GM18499 (cell line): ENCODE measurements at regions not wholly inside any gene's neighbourhood (a gene's known extent, or its start where the extent isn't known, plus 50 kb on each side); places are given as distances from the start of the nearest gene placed in this dataset.

Experiments
- ATAC-seq: cut with Tn5 transposase; IDR thresholded peaks from one replicate; pipeline ENCODE4 v1.9.1; 2021; ENCODE audit warnings: moderate number of reproducible peaks; ENCODE audit not compliant: insufficient read depth, unreplicated experiment

- ATAC-seq, result no peak
These were observed 726.7 kb upstream of the LRATD1 start for GRCh38 chr2:13905831-13906230.

GRCh38 chr2:13916066-13916465 lies 716.5 kb upstream of the LRATD1 start:
- ATAC-seq, result no peak

GRCh38 chr2:13917958-13918357 lies 714.6 kb upstream of the LRATD1 start:
- no peak for ATAC-seq

GRCh38 chr2:13919981-13920382 lies 712.5 kb upstream of the LRATD1 start:
- no peak for ATAC-seq

GRCh38 chr2:13921245-13921644 lies 711.3 kb upstream of the LRATD1 start:
- ATAC-seq, result no peak

- no peak for ATAC-seq
These were observed 708.7 kb upstream of the LRATD1 start for GRCh38 chr2:13923823-13924222.

- no peak for ATAC-seq
These were observed 690.4 kb upstream of the LRATD1 start for GRCh38 chr2:13942111-13942510.

GRCh38 chr2:13950761-13951160 lies 681.8 kb upstream of the LRATD1 start:
- ATAC-seq, result no peak

GRCh38 chr2:13968811-13969210 lies 663.7 kb upstream of the LRATD1 start:
- ATAC-seq, result no peak

- ATAC-seq, result no peak
These were observed 646.3 kb upstream of the LRATD1 start for GRCh38 chr2:13986119-13986720.

- no peak for ATAC-seq
These were observed 636.0 kb upstream of the LRATD1 start for GRCh38 chr2:13996527-13996926.

GRCh38 chr2:14011190-14011589 lies 621.3 kb upstream of the LRATD1 start:
- ATAC-seq, result no peak

GRCh38 chr2:14015113-14015630 lies 617.3 kb upstream of the LRATD1 start:
- no peak for ATAC-seq

- no peak for ATAC-seq
These were observed 616.1 kb upstream of the LRATD1 start for GRCh38 chr2:14016289-14016955.

GRCh38 chr2:14018620-14019019 lies 613.9 kb upstream of the LRATD1 start:
- ATAC-seq, result no peak

GRCh38 chr2:14023558-14023957 lies 609.0 kb upstream of the LRATD1 start:
- ATAC-seq, result no peak

- ATAC-seq, result no peak
These were observed 593.4 kb upstream of the LRATD1 start for GRCh38 chr2:14039134-14039533.

- ATAC-seq, result no peak
These were observed 585.0 kb upstream of the LRATD1 start for GRCh38 chr2:14047491-14047890.

- ATAC-seq, result no peak
These were observed 581.1 kb upstream of the LRATD1 start for GRCh38 chr2:14051401-14051800.

- ATAC-seq, result no peak
These were observed 579.4 kb upstream of the LRATD1 start for GRCh38 chr2:14053105-14053504.

GRCh38 chr2:14064346-14064745 lies 568.2 kb upstream of the LRATD1 start:
- ATAC-seq, result no peak

GRCh38 chr2:14072338-14072737 lies 560.2 kb upstream of the LRATD1 start:
- no peak for ATAC-seq
